Neural progenitor cell (in vitro differentiated cells): ENCODE measurements at regions not wholly inside any gene's neighbourhood (a gene's known extent, or its start where the extent isn't known, plus 50 kb on each side); places are given as distances from the start of the nearest gene placed in this dataset.

Source experiments
- DNase-seq: peaks from one replicate; pipeline ENCODE4 v3.0.0-alpha.2; 2016; ENCODE audit warnings: low spot score
- H2AFZ ChIP-seq: fragments of 200-600 bp; sonication (generic); replicated peaks from 2 replicates; pipeline ENCODE4 v1.6.1; 2016; ENCODE audit warnings: antibody characterized with exemption
- H3F3A ChIP-seq: fragments of 200-600 bp; sonication (generic); 2 replicates; pipeline ENCODE4 v1.6.1; 2016; ENCODE audit warnings: antibody characterized with exemption, low read depth
- H3K27ac ChIP-seq: fragments of 200-600 bp; sonication (generic); 2 replicates; pipeline ENCODE4 v1.5.1; 2016; ENCODE audit warnings: mild to moderate bottlenecking
- H3K27me3 ChIP-seq: fragments of 200-600 bp; sonication (generic); 2 replicates; pipeline ENCODE4 v1.6.1; 2016; ENCODE audit warnings: mild to moderate bottlenecking, moderate library complexity
- H3K36me3 ChIP-seq: fragments of 200-600 bp; sonication (generic); 2 replicates; pipeline ENCODE4 v1.5.1; 2016
- H3K4me1 ChIP-seq: fragments of 200-600 bp; sonication (generic); 2 replicates; pipeline ENCODE4 v1.6.1; 2016; ENCODE audit warnings: mixed run types
- H3K4me2 ChIP-seq: fragments of 200-600 bp; sonication (generic); 2 replicates; pipeline ENCODE4 v1.6.1; 2016
- H3K4me3 ChIP-seq: fragments of 200-600 bp; sonication (generic); 2 replicates; pipeline ENCODE4 v1.5.1; 2016
- H3K79me2 ChIP-seq: fragments of 200-600 bp; sonication (generic); 2 replicates; pipeline ENCODE4 v1.6.1; 2016; ENCODE audit warnings: low read depth
- H3K9ac ChIP-seq: fragments of 200-600 bp; sonication (generic); 2 replicates; pipeline ENCODE4 v1.6.1; 2016
- H3K9me3 ChIP-seq: fragments of 200-600 bp; sonication (generic); 2 replicates; pipeline ENCODE4 v1.5.1; 2016; ENCODE audit warnings: low read depth
- H4K20me1 ChIP-seq: fragments of 200-600 bp; sonication (generic); 2 replicates; pipeline ENCODE4 v1.6.1; 2016; ENCODE audit warnings: low read depth
- H3K27ac Mint-ChIP-seq: 3 replicates; pipeline ENCODE4 v1.8.0; 2021; ENCODE audit warnings: mixed read lengths
- H3K27me3 Mint-ChIP-seq: 2 replicates; pipeline ENCODE4 v1.8.0; 2022; ENCODE audit warnings: low read depth, mild to moderate bottlenecking, inconsistent platforms, moderate library complexity, mixed read lengths; ENCODE audit not compliant: insufficient read depth
- H3K36me3 Mint-ChIP-seq: 3 replicates; pipeline ENCODE4 v1.8.0; 2021; ENCODE audit warnings: mixed read lengths
- H3K4me1 Mint-ChIP-seq: 3 replicates; pipeline ENCODE4 v1.8.0; 2021; ENCODE audit warnings: mixed read lengths
- H3K4me3 Mint-ChIP-seq: 3 replicates; pipeline ENCODE4 v1.8.0; 2021; ENCODE audit warnings: mild to moderate bottlenecking, moderate library complexity, mixed read lengths
- H3K9me3 Mint-ChIP-seq: 3 replicates; pipeline ENCODE4 v1.8.0; 2020; ENCODE audit warnings: mixed read lengths
- EZH2 ChIP-seq: fragments of 200-600 bp; sonication (generic); IDR thresholded peaks from 2 replicates; pipeline ENCODE4 v1.6.1; 2017; ENCODE audit warnings: antibody characterized with exemption, mild to moderate bottlenecking, moderate library complexity
- EZH2phosphoT487 ChIP-seq: fragments of 200-600 bp; sonication (generic); IDR thresholded peaks from 2 replicates; pipeline ENCODE4 v1.6.1; 2017; ENCODE audit warnings: antibody characterized with exemption
- TF ChIP-seq, protein P1 (sequence below): fragments of 200-600 bp; sonication (generic); IDR thresholded peaks from 2 replicates; pipeline ENCODE4 v1.5.1; 2017; ENCODE audit warnings: antibody characterized with exemption, mild to moderate bottlenecking

DNA sequence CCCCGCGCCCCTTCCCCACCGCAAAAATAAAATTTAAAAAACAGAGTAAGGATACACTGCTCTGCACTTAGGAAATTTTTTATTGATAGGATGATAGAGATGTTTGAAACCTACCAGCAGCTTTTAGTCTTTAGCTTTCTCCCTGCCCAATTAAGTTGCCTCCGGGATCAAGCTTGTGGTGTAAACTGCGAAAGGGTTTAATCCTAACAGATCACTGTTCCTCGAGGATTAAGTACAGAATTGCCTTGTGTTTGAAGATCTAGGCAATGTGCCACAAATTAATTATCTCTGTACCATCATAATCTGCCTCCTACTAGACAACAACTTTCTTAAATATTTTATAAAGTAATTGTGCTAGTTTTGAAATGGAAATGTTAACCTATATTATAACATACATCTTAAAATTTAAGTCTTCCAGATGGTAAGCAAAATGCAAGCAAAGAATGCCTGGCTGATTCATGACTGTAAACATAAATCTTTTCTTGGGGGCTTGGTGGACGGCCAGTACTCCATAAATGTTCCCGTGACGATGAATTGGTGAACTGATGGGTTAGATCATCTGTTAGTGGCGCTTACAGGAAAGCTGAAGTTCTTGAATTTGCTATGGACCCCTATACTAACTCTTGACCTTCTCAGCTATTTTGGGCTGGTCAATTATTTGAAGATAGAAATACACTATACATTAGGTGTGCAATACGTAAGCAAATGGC, 58.0 kb upstream of the ARHGAP18 start:
- H3K4me2 ChIP-seq, result peak overlapping the region; percentile 81
- Mint-ChIP-seq H3K27ac (no peak overlapping the region), H3K4me1 (peaks cover 20% of the 10 kb centered on the region), H3K4me3 (peak overlapping the region; percentile 81), H3K27me3 (peaks cover 6% of the 10 kb centered on the region), H3K9me3 (peaks cover 3% of the 10 kb centered on the region), H3K36me3 (no peaks in the 10 kb centered on the region)
- H4K20me1 ChIP-seq, result no peaks in the 10 kb centered on the region
- peak; percentile 27 for DNase-seq
- H3K9ac ChIP-seq, result no peak overlapping the region
- no peaks in the 10 kb centered on the region for H3K36me3 ChIP-seq
- no peaks in the 10 kb centered on the region for H3K79me2 ChIP-seq
- no peak overlapping the region for H3K27ac ChIP-seq
- peaks cover 35% of the 10 kb centered on the region for H3K27me3 ChIP-seq
- peak overlapping the region; percentile 54 for H2AFZ ChIP-seq
- H3K4me1 ChIP-seq, result peaks cover 12% of the 10 kb centered on the region
- peak overlapping the region; percentile 45 for H3K4me3 ChIP-seq
- TF ChIP-seq EZH2phosphoT487, result no peak
- no peak for TF ChIP-seq EZH2
- TF ChIP-seq, protein P1, sequence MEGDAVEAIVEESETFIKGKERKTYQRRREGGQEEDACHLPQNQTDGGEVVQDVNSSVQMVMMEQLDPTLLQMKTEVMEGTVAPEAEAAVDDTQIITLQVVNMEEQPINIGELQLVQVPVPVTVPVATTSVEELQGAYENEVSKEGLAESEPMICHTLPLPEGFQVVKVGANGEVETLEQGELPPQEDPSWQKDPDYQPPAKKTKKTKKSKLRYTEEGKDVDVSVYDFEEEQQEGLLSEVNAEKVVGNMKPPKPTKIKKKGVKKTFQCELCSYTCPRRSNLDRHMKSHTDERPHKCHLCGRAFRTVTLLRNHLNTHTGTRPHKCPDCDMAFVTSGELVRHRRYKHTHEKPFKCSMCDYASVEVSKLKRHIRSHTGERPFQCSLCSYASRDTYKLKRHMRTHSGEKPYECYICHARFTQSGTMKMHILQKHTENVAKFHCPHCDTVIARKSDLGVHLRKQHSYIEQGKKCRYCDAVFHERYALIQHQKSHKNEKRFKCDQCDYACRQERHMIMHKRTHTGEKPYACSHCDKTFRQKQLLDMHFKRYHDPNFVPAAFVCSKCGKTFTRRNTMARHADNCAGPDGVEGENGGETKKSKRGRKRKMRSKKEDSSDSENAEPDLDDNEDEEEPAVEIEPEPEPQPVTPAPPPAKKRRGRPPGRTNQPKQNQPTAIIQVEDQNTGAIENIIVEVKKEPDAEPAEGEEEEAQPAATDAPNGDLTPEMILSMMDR, result no peak
- H3K9me3 ChIP-seq, result no peaks in the 10 kb centered on the region
- H3F3A ChIP-seq, result peaks cover 11% of the 10 kb centered on the region

DNA sequence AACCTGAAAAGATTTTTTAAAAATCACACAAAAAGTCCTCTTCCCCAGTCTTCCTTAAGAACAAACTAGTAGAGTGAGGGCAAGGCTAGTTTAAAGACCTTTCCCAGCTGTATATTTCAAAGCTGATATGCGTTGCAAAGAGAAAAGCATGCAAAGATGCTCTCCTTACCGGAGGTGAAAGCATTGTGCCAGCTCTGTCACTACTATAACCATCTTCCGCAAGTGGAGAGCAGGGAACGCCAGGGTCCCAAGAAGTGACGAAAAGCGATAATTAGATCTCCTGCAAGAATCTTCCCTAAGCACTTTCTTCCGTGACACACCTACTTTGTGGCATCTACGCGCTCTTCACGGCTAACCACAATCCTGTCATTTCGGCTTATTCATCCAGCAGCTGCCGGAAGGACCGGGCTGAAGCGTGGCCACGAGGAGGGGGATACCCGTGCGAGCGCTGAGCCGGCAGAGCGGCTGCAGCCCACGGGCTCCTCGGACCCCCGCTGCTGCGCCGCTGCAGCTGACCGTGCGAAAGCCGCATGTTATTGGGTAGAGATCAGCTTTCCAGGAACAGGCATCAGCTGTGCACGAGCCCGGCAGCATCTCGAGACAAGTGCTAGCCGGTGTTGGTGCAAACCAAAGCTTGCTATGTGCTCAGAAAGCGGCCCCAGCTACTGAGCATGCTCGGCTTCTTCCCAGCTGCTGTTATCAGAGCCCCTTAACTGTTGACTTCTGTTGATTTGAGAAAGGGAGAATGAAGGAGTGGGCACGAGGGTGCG, 57.2 kb upstream of the ARHGAP18 start:
- Histone ChIP-seq H3F3A (peaks cover 11% of the 10 kb centered on the region), H2AFZ (peak overlapping the region; percentile 54), H3K79me2 (no peaks in the 10 kb centered on the region), H3K4me2 (peak overlapping the region; percentile 81), H4K20me1 (no peaks in the 10 kb centered on the region), H3K4me1 (peaks cover 12% of the 10 kb centered on the region), H3K9ac (no peak overlapping the region), H3K27ac (no peak overlapping the region), H3K9me3 (no peaks in the 10 kb centered on the region), H3K27me3 (peaks cover 35% of the 10 kb centered on the region), H3K4me3 (peak overlapping the region; percentile 45), H3K36me3 (no peaks in the 10 kb centered on the region)
- H3K27ac Mint-ChIP-seq, result no peak overlapping the region
- peak; percentile 90 for DNase-seq
- peak overlapping the region; percentile 81 for H3K4me3 Mint-ChIP-seq
- H3K27me3 Mint-ChIP-seq, result peaks cover 6% of the 10 kb centered on the region
- peaks cover 2% of the 10 kb centered on the region for H3K9me3 Mint-ChIP-seq
- peaks cover 20% of the 10 kb centered on the region for H3K4me1 Mint-ChIP-seq
- no peaks in the 10 kb centered on the region for H3K36me3 Mint-ChIP-seq
- TF ChIP-seq EZH2 (no peak), EZH2phosphoT487 (no peak)
- TF ChIP-seq, protein P1, result no peak

DNA sequence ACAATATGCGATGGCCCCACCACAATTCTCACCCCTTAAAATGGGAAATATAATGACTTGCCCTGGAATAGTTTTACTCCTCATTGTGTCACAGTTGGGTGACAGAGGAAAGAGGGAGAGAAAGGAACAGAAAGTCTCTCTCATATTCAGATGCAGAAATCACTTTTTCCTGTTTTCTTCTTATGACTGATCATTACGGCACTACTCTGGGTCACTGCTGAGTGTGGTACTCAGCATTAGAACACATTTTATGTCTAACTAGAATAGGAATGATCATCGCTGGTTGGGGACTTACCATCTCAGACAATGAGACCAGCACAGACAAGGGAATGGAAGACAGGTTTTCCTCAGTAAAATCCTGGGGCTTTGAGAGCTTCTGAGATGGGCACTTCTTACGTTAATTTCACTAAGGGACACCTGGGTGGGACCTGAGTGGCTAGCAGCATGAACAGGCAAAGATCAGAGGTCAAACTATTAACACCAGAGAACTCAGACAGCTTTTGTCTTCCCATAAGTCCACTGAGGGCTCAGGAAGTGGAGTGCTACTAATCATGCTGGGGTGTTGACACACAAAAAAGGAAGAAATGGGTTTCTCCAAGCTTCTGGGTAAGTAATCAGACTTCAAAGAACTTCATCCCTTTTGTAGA, 54.9 kb upstream of the ARHGAP18 start:
- H3K9ac ChIP-seq, result no peak overlapping the region
- H3K4me1 Mint-ChIP-seq, result peaks cover 20% of the 10 kb centered on the region
- H3K4me1 ChIP-seq, result peaks cover 12% of the 10 kb centered on the region
- no peaks in the 10 kb centered on the region for H3K36me3 Mint-ChIP-seq
- H3K9me3 ChIP-seq, result no peaks in the 10 kb centered on the region
- no peaks in the 10 kb centered on the region for H3K9me3 Mint-ChIP-seq
- H3K4me3 Mint-ChIP-seq, result no peak overlapping the region
- no peak overlapping the region for H3K27ac ChIP-seq
- H3F3A ChIP-seq, result peaks cover 11% of the 10 kb centered on the region
- peaks cover 35% of the 10 kb centered on the region for H3K27me3 ChIP-seq
- H3K79me2 ChIP-seq, result no peaks in the 10 kb centered on the region
- H3K4me3 ChIP-seq, result no peak overlapping the region
- H2AFZ ChIP-seq, result no peak overlapping the region
- TF ChIP-seq, protein P1, result no peak
- no peak for TF ChIP-seq EZH2phosphoT487
- TF ChIP-seq EZH2, result no peak
- H4K20me1 ChIP-seq, result no peaks in the 10 kb centered on the region
- no peak overlapping the region for H3K4me2 ChIP-seq
- H3K36me3 ChIP-seq, result no peaks in the 10 kb centered on the region
- H3K27me3 Mint-ChIP-seq, result peaks cover 2% of the 10 kb centered on the region
- DNase-seq, result peak; percentile 34
- H3K27ac Mint-ChIP-seq, result no peak overlapping the region
